GM12878 (cell line): ENCODE measurements at regions not wholly inside any gene's neighbourhood (a gene's known extent, or its start where the extent isn't known, plus 50 kb on each side); places are given as distances from the start of the nearest gene placed in this dataset.

Experiments used
- ATAC-seq: fragments of 200-7000 bp; cut with Tn5 transposase; 3 replicates; pipeline ENCODE4 v1.9.1; 2020; ENCODE audit warnings: mild to moderate bottlenecking, moderate library complexity
- BruUV-seq: library from RNA; stranded (reverse); fragments of 400-500 nt; replicated peaks from 2 replicates; lab custom pipeline; 2021; lab: Mats Ljungman, UMichigan
- CTCF ChIA-PET: fragments of 300-600 bp; sonication (Branson Sonifier 250); formaldehyde crosslinking; extraction: SDS; loops from one replicate; lab custom pipeline; 2021; ENCODE audit warnings: inconsistent platforms; lab: Yijun Ruan, JAX
- POLR2A ChIA-PET: fragments of 350-600 bp; formaldehyde crosslinking; extraction: SDS; loops from one replicate; lab custom pipeline; 2021; ENCODE audit warnings: inconsistent platforms; lab: Charles Lee
- RAD21 ChIA-PET: fragments of 300-600 bp; sonication (Branson Sonifier 250); formaldehyde crosslinking; loops from one replicate; lab custom pipeline; 2023; ENCODE audit warnings: antibody characterized with exemption; ENCODE audit not compliant: unreplicated experiment; lab: Charles Lee
- SMC1A ChIA-PET: fragments of 300-600 bp; sonication (Branson Sonifier 250); formaldehyde crosslinking; loops from one replicate; lab custom pipeline; 2023; ENCODE audit not compliant: unreplicated experiment, uncharacterized antibody; lab: Charles Lee
- DNase-seq: peaks from one replicate; pipeline ENCODE4 v3.0.0-alpha.2; 2011; ENCODE audit warnings: low read depth, low spot score
- FAIRE-seq: peaks from 3 replicates; lab custom pipeline; 2011; peaks lifted over from hg19 to GRCh38; lab: Jason Lieb, UNC
- H2AFZ ChIP-seq: 2 replicates; pipeline ENCODE4 v1.6.0; 2011; ENCODE audit warnings: low read depth, low read length, control low read depth; ENCODE audit not compliant: control insufficient read depth
- H3K27ac ChIP-seq: 2 replicates; pipeline ENCODE4 v1.5.1; 2011; ENCODE audit warnings: control low read depth; ENCODE audit not compliant: control insufficient read depth, insufficient read depth
- H3K27me3 ChIP-seq, 2 experiments: replicated peaks in 1 of 2; 2 replicates each; pipeline versions ENCODE4 v1.6.0 to v1.6.1; 2011; ENCODE audit warnings: low read length in 1 of 2; ENCODE audit not compliant: control insufficient read depth in 2 of 2, insufficient read depth in 2 of 2
- H3K36me3 ChIP-seq, 2 experiments: 2 replicates each; pipeline ENCODE4 v1.5.1; 2011; ENCODE audit warnings: low read length in 1 of 2; ENCODE audit not compliant: control insufficient read depth in 2 of 2, insufficient read depth in 2 of 2
- H3K4me1 ChIP-seq: 2 replicates; pipeline ENCODE4 v1.6.1; 2011; ENCODE audit warnings: mild to moderate bottlenecking, low read length, moderate library complexity, mixed read lengths; ENCODE audit not compliant: control insufficient read depth, insufficient read depth
- H3K4me2 ChIP-seq: 2 replicates; pipeline ENCODE4 v1.6.0; 2011; ENCODE audit warnings: control low read depth; ENCODE audit not compliant: control insufficient read depth, insufficient read depth
- H3K4me3 ChIP-seq: fragments of 200-600 bp; sonication (generic); 2 replicates; pipeline ENCODE4 v1.5.1; 2016
- H3K79me2 ChIP-seq: 2 replicates; pipeline ENCODE4 v1.6.0; 2011; ENCODE audit warnings: low read length; ENCODE audit not compliant: control insufficient read depth, insufficient read depth
- H3K9ac ChIP-seq: 2 replicates; pipeline ENCODE4 v1.8.0; 2011; ENCODE audit warnings: low read length, control low read depth, mixed read lengths; ENCODE audit not compliant: control insufficient read depth, insufficient read depth
- H3K9me3 ChIP-seq: replicated peaks from 3 replicates; pipeline ENCODE4 v1.5.1; 2011; ENCODE audit warnings: mild to moderate bottlenecking, low read length; ENCODE audit not compliant: control insufficient read depth, insufficient read depth
- H4K20me1 ChIP-seq: 2 replicates; pipeline ENCODE4 v1.6.0; 2011; ENCODE audit not compliant: control insufficient read depth, insufficient read depth
- GATAD2B ChIP-seq: fragments of 450-650 bp; conservative IDR thresholded peaks from 2 replicates; pipeline ENCODE4 v1.6.1; 2017; ENCODE audit warnings: low read depth, mild to moderate bottlenecking, moderate library complexity
- SMARCA5 ChIP-seq: fragments of 450-650 bp; IDR thresholded peaks from 2 replicates; pipeline ENCODE4 v1.6.1; 2017; ENCODE audit warnings: mild to moderate bottlenecking
- YY1 ChIP-seq: IDR thresholded peaks from 2 replicates; pipeline ENCODE4 v1.6.1; 2011; ENCODE audit warnings: low read depth, mild to moderate bottlenecking, low read length
- ZNF274 ChIP-seq: IDR thresholded peaks from one replicate; pipeline ENCODE4 v1.8.0; 2011; ENCODE audit not compliant: insufficient read length, insufficient read depth
- WGBS: methylation state at CpG from one replicate; pipeline ENCODE4 v1.1.6; 2016; ENCODE audit warnings: low lambda C conversion rate; ENCODE audit not compliant: insufficient replicate concordance, insufficient coverage; ENCODE audit errors: missing lambda C conversion rate; 5-methylcytosine and 5-hydroxymethylcytosine counted together
- in situ Hi-C: fragments of 300-500 bp; cut with MboI; formaldehyde crosslinking; loops from 9 replicates; pipeline ENCODE4 v1.14.3; 2018; ENCODE audit warnings: mixed read lengths
- intact Hi-C: fragments of 100-400 bp; cut with micrococcal nuclease; formaldehyde crosslinking; loops from one replicate; pipeline ENCODE4 v1.14.2; 2022; ENCODE audit not compliant: unreplicated experiment
- TF ChIP-seq, protein P1 (sequence below): IDR thresholded peaks from 2 replicates; pipeline ENCODE4 v1.6.1; 2012; ENCODE audit warnings: low read depth, low read length, improper control_type of control experiment
- TF ChIP-seq, protein P2 (sequence below): fragments of 450-650 bp; IDR thresholded peaks from 2 replicates; pipeline ENCODE4 v1.6.1; 2017; ENCODE audit warnings: mild to moderate bottlenecking, low read depth, inconsistent platforms; ENCODE audit not compliant: poor library complexity, severe bottlenecking

DNA sequence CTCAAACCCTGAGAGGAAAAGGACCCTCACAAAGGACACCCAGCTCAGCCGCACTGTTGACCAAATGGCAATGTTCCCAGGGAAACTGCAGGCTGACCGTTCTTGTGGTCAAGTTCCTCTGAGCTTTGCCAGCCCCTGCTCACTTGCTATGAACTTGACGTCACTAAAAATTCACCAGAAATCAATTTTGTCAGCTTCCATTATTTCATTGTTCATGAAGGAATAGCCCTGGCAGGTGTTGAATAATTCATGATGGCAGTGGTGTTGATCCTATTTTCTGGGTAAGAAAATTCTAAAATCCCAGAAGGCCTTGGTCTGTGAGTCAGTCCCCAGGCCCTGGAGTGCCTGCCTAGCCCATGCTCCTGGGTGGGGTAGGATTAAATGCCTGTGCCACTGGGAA is 318.9 kb downstream of the ZNF326 start (continued):
- TF ChIP-seq, protein P1, sequence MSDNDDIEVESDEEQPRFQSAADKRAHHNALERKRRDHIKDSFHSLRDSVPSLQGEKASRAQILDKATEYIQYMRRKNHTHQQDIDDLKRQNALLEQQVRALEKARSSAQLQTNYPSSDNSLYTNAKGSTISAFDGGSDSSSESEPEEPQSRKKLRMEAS: no peak

DNA sequence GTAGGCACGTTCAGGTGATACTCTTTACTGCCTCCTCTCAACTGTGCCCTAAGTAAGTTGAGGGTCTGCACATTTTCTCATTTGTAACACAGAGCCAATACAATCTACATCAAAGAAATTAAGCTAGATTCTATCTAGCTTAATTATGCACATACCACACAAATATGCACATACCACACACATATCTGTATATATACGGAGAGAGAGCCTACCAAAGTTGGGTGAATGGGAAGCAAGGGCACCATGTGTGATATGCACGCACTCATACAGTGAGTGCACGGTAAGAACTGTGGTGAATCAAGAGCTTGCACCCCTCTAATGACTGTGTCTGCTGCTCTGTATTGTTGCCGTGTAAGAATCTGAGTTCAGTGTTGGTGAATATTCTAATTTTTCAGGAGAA is 314.9 kb downstream of the ZNF326 start:
- no peaks in the 10 kb centered on the region for H4K20me1 ChIP-seq
- H3K27ac ChIP-seq: no peak overlapping the region
- no peak overlapping the region for H3K4me3 ChIP-seq
- H3K79me2 ChIP-seq: no peaks in the 10 kb centered on the region
- no peak for ATAC-seq
- in situ Hi-C loops (no loop called here), intact Hi-C loops (no loop called here)
- BruUV-seq: no TSS peak
- no peaks in the 10 kb centered on the region for H3K36me3 ChIP-seq
- no peaks in the 10 kb centered on the region for H3K4me1 ChIP-seq
- no peak for FAIRE-seq
- TF ChIP-seq ZNF274: no peak
- no peak for TF ChIP-seq YY1
- TF ChIP-seq, protein P2, sequence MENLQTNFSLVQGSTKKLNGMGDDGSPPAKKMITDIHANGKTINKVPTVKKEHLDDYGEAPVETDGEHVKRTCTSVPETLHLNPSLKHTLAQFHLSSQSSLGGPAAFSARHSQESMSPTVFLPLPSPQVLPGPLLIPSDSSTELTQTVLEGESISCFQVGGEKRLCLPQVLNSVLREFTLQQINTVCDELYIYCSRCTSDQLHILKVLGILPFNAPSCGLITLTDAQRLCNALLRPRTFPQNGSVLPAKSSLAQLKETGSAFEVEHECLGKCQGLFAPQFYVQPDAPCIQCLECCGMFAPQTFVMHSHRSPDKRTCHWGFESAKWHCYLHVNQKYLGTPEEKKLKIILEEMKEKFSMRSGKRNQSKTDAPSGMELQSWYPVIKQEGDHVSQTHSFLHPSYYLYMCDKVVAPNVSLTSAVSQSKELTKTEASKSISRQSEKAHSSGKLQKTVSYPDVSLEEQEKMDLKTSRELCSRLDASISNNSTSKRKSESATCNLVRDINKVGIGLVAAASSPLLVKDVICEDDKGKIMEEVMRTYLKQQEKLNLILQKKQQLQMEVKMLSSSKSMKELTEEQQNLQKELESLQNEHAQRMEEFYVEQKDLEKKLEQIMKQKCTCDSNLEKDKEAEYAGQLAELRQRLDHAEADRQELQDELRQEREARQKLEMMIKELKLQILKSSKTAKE: no peak
- no peak for TF ChIP-seq SMARCA5
- no peak for TF ChIP-seq GATAD2B
- ChIA-PET RAD21 (no interaction called here), SMC1A (interaction anchor here (1.4 kb wide), 1 partner anchor 47 kb away, joined by 3 read pairs; no protein-coding TSS in a partner anchor), POLR2A (no interaction called here), CTCF (no interaction called here)
- DNase-seq: no peak
- 44% methylated on average over 5 of the region's 5 CpGs for WGBS
- H3K9ac ChIP-seq: no peak overlapping the region
- no peaks in the 10 kb centered on the region for H3K9me3 ChIP-seq
- H3K4me2 ChIP-seq: no peak overlapping the region
- H2AFZ ChIP-seq: no peak overlapping the region
- no peaks in the 10 kb centered on the region for H3K27me3 ChIP-seq
